HUES6 (cell line): ENCODE measurements at regions not wholly inside any gene's neighbourhood (a gene's known extent, or its start where the extent isn't known, plus 50 kb on each side); places are given as distances from the start of the nearest gene placed in this dataset.

Experiments
- H3K27ac ChIP-seq: 2 replicates; pipeline ENCODE4 v1.7.0; 2013; ENCODE audit warnings: low read depth, mild to moderate bottlenecking, low read length, inconsistent platforms
- H3K27me3 ChIP-seq: 2 replicates; pipeline ENCODE4 v1.6.1; 2013; ENCODE audit warnings: low read length; ENCODE audit not compliant: control insufficient read depth, insufficient read depth
- H3K36me3 ChIP-seq: 2 replicates; pipeline ENCODE4 v1.6.1; 2013; ENCODE audit warnings: low read length; ENCODE audit not compliant: control insufficient read depth, insufficient read depth
- H3K4me1 ChIP-seq: 2 replicates; pipeline ENCODE4 v1.6.1; 2013; ENCODE audit warnings: low read length; ENCODE audit not compliant: control insufficient read depth, insufficient read depth
- H3K4me3 ChIP-seq: 2 replicates; pipeline ENCODE4 v1.5.1; 2013; ENCODE audit warnings: low read depth, low read length
- H3K9ac ChIP-seq: one replicate; pipeline ENCODE4 v1.6.1; 2013; ENCODE audit warnings: mild to moderate bottlenecking, low read length
- H3K9me3 ChIP-seq: 2 replicates; pipeline ENCODE4 v1.6.1; 2013; ENCODE audit warnings: low read depth, low read length; ENCODE audit not compliant: control insufficient read depth, insufficient read depth

DNA sequence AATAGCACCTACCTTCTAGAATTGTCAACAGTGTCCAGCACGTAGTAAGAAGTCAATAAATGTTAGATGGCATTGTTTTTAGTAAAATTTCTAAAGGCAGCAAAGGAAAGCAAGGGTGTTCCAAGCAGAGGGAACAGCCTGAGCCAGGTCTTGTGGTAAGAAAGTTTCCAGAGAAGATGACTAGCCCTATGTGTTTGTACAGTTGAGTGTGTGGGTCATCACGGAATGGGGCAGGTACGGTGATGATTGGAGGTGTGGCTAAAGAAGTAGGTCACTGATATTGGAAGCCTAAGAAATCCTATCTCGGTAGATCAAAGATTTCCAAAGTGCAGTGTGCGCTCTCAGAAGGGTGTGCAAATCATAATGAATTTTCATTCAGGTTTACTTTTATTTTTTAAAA lies 94.2 kb upstream of the BCL6 start:
- Histone ChIP-seq H3K4me1 (peaks cover 10% of the 10 kb centered on the region; the same call in 1 of the 2 replicates), H3K27ac (no peak overlapping the region), H3K27me3 (no peaks in the 10 kb centered on the region), H3K9ac (no peak overlapping the region), H3K36me3 (0 out of 2 replicates have a peak, but pooled peaks cover 2% of the 10 kb centered on the region), H3K9me3 (no peaks in the 10 kb centered on the region), H3K4me3 (no peak overlapping the region)

DNA sequence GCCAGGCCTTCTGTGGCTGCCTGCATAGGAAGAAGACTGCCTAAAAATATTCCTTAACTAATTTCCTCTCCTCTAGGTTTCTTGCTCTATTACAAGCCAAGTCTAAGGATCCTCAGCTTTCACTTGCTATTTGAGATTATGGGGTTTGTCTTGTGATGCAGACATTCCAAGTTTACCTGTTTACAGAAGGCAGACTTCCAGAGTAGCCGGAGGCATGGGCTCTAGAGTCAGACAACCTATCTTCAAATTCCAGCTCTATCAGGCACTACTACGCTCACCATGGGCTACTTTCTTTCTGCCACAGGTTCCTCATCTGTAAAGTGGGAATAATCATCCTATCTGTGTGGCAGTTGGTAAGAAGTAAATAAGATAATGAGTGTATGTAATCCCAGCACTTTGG lies 95.6 kb upstream of the BCL6 start:
- no peak overlapping the region for H3K9ac ChIP-seq
- no peaks in the 10 kb centered on the region for H3K9me3 ChIP-seq
- H3K36me3 ChIP-seq: 0 out of 2 replicates have a peak, but pooled peaks cover 1% of the 10 kb centered on the region
- peaks cover 10% of the 10 kb centered on the region; the same call in 1 of the 2 replicates for H3K4me1 ChIP-seq
- no peak overlapping the region for H3K27ac ChIP-seq
- no peaks in the 10 kb centered on the region for H3K27me3 ChIP-seq
- H3K4me3 ChIP-seq: no peak overlapping the region

DNA sequence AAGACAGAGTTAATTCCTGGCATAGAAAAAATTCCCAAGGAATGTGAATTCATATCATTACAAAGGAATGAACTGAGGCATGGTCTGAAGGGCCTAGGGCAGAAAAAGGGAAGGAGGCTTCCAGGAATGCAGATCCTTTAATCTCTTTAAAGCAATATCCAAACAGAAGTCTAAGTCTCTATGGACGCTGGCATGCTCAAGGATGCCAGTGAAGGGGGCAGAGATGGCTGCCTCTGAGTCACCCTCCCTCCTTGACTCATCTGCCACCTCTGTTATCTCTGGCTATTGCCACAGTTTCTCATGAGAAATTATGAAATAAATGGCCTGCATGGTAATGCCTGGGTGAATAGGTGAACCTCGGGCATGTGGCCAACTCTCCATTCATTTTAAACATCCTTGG lies 96.3 kb upstream of the BCL6 start:
- H3K36me3 ChIP-seq: no peaks in the 10 kb centered on the region
- no peak overlapping the region for H3K27ac ChIP-seq
- peaks cover 10% of the 10 kb centered on the region; the same call in 1 of the 2 replicates for H3K4me1 ChIP-seq
- H3K4me3 ChIP-seq: no peak overlapping the region
- H3K27me3 ChIP-seq: no peaks in the 10 kb centered on the region
- H3K9me3 ChIP-seq: no peaks in the 10 kb centered on the region
- H3K9ac ChIP-seq: no peak overlapping the region

DNA sequence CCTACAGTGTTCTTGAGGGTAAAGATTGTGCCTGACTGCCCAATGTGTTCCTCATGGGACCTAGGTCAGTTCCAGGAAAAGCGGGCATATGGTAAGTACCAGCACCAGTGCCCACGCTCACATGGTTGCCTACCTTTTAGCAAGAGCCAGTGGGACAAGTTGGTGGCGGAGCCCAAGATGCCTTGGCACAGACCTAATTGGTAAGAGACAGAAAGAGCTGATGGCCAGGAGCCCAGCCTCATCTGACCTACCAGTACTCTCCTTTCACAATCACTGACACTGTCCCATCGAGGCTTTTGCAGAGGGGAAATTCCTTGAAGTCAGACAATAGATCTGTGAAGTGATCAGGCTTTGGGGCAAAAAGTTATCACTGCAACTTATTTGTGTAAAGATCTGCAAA lies 98.4 kb upstream of the BCL6 start:
- 0 out of 2 replicates have a peak, but pooled peaks cover 4% of the 10 kb centered on the region for H3K4me1 ChIP-seq
- no peak overlapping the region for H3K27ac ChIP-seq
- no peaks in the 10 kb centered on the region for H3K9me3 ChIP-seq
- no peaks in the 10 kb centered on the region for H3K27me3 ChIP-seq
- no peaks in the 10 kb centered on the region for H3K36me3 ChIP-seq
- H3K9ac ChIP-seq: no peak overlapping the region
- H3K4me3 ChIP-seq: no peak overlapping the region

DNA sequence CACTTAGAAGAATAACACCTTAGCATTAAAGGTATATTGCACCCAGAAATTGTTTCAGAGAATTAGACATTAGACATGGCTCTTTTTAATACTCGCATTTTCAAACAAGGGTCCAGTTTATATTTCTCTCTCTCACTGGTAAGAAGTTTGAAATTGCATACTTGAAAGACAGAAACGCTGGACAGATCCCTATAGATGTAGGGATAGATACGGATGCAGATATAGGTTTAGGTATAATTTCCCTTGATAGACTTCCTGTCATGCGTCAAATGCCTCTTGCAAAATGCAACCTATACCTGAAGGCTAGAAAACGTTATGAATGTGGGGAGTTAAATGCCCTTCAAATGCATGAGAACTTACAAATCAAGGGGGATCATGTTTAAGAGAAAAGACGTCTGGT lies 99.4 kb upstream of the BCL6 start:
- H3K36me3 ChIP-seq: no peaks in the 10 kb centered on the region
- no peaks in the 10 kb centered on the region for H3K27me3 ChIP-seq
- H3K9me3 ChIP-seq: no peaks in the 10 kb centered on the region
- H3K4me1 ChIP-seq: 0 out of 2 replicates have a peak, but pooled peaks cover 4% of the 10 kb centered on the region
- no peak overlapping the region for H3K27ac ChIP-seq
- no peak overlapping the region for H3K9ac ChIP-seq
- H3K4me3 ChIP-seq: no peak overlapping the region

DNA sequence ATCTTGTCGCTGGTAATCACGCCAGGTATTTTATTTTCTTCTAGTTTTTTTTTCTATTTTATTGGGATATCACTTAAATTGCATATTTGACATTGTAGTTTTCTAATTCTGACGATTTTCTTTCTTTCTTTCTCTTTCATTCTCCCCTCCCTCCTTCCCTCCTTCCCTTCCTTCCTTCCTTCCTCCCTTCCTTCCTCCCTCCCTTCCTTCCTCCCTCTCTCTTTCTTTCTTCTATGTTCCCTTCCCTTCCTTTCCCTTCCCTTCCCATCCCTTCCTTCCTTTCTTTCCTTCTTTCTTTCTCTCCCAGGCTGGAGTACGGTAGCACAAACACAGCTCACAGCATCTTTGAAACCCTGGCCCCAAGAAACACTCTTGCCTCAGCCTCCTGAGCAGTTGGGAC lies 100.6 kb upstream of the BCL6 start:
- Histone ChIP-seq H3K4me1 (0 out of 2 replicates have a peak, but pooled peaks cover 2% of the 10 kb centered on the region), H3K4me3 (no peak overlapping the region), H3K9me3 (0 out of 2 replicates have a peak, but pooled peaks cover 2% of the 10 kb centered on the region), H3K36me3 (no peaks in the 10 kb centered on the region), H3K9ac (no peak overlapping the region), H3K27ac (no peak overlapping the region), H3K27me3 (no peaks in the 10 kb centered on the region)

DNA sequence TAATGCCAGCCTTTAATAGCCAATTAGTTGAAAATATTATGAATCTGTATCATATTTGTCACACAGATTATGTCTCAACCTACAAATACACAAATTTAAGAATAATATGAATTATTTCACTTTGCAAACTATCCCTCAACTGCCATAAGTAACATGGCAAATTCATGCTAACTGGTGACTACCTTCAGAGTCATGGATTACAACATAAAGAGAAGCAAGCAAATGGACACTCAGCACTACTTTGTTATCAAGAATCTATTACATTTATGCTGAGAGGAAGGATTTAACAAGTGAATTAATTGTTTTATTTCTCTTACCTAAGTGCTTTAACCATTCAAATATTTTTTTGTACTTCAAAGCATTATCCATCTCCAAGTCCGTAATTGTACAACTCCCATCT lies 103.1 kb upstream of the BCL6 start:
- Histone ChIP-seq H3K36me3 (no peaks in the 10 kb centered on the region), H3K27me3 (no peaks in the 10 kb centered on the region), H3K9ac (no peak overlapping the region), H3K4me3 (no peak overlapping the region), H3K4me1 (no peaks in the 10 kb centered on the region), H3K9me3 (peaks cover 20% of the 10 kb centered on the region), H3K27ac (no peak overlapping the region)

DNA sequence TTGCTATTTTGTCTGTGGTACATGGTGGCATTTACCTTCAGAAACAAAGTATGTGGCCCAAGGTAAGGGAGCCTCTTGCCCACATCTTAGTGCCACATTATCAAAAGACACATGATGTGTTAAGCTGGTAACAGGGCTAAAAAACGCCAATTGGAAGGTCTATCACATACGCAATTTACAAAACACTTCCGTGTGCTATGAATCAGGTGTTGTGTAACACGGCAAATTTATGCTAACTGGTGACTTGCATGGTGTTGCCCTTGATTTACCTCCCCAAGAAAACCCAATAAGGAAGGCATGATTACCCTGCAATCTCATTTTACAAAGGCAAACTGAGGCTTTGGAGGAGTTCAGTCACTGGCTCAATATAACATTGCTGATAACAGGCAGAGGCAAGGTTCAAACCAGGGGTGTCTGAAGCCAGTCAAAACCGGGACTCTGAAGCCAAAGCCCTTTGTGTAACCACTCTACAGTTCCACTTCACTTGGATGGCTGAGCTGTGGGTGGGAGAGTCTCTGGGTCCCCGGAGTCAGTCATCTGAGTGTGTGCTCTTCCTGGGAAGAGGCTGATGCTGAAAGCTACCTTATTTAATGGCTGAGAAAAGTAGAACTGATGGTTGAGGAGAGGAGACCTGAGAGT lies 103.9 kb upstream of the BCL6 start:
- Histone ChIP-seq H3K27me3 (no peaks in the 10 kb centered on the region), H3K9ac (no peak overlapping the region), H3K9me3 (peaks cover 23% of the 10 kb centered on the region), H3K4me3 (no peak overlapping the region), H3K4me1 (no peaks in the 10 kb centered on the region), H3K36me3 (no peaks in the 10 kb centered on the region), H3K27ac (no peak overlapping the region)

DNA sequence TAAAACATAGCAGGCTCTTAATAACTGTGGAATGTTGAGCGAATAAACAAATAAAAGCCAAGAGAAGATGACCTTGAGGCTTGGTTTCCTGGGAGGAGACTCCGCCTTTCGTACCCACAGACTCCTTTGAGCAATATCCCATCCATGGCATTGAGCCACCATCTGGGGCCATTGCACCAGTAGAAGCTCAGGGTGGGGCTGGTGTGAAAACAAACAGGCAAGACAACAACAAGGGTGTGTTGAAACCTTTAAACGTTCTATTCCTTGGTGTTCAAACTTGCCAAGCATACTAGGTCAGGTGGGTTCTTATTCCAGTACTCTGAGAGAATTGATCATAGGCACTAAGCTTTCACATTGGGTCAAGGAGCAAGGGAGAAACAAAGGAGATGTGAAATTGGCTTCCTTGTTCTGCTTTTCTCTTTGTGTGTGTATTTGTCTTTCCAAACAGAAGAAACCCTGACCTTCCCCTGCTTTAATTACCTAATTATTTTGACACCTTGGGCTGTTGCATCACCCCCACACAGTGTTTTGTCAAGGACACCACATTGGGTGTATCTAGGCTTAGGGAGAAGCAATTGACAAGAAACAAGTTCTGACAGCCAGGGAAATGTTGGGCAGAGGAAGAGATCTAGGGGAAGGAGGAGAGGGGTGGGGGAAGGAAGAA lies 105.1 kb upstream of the BCL6 start:
- peaks cover 23% of the 10 kb centered on the region for H3K9me3 ChIP-seq
- no peak overlapping the region for H3K4me3 ChIP-seq
- H3K27me3 ChIP-seq: no peaks in the 10 kb centered on the region
- no peaks in the 10 kb centered on the region for H3K36me3 ChIP-seq
- no peak overlapping the region for H3K27ac ChIP-seq
- no peak overlapping the region for H3K9ac ChIP-seq
- no peaks in the 10 kb centered on the region for H3K4me1 ChIP-seq

DNA sequence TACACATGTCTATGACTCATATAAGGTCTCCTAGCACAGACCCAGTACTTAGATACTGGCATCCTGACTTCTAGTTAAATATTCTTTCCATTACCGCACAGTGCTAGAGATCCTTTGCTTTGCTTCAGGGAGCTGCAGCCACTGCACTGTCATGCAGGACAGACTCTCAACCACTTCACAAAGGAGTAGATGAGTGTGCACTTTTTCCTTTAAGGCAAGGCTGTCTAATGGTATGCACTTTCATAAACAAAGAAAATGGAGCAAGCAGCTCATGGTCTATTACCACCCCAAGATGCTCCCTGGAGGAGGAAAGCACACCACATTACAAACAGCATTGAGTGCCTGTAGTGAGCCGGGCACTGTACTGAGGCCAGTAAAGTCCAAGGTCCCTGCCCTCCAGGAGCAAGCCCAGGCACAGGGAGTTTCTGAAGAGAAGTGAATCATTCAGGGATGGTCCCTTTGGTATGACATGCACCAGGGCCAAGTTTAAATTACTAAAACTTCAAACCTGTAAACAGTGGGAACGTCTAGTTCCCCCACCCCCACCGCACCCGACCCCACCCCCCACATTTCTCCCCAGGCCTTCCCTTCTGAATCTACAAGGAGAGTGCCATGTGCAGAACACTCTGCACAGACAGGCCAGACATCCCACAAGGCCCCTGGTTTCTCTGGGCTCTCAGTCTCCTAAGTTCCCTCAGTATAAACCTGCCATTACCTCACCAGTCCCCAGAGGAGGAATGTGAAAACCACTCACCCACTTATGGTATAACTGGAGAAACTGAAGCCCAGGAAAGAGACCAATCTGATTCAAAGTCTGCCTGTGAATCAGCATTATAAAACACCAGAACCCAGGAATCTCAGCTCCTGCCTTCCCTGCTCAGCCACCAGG lies 107.8 kb upstream of the BCL6 start:
- Histone ChIP-seq H3K4me3 (no peak overlapping the region), H3K36me3 (no peaks in the 10 kb centered on the region), H3K27me3 (no peaks in the 10 kb centered on the region), H3K9ac (no peak overlapping the region), H3K9me3 (peaks cover 23% of the 10 kb centered on the region), H3K27ac (no peak overlapping the region), H3K4me1 (no peaks in the 10 kb centered on the region)

DNA sequence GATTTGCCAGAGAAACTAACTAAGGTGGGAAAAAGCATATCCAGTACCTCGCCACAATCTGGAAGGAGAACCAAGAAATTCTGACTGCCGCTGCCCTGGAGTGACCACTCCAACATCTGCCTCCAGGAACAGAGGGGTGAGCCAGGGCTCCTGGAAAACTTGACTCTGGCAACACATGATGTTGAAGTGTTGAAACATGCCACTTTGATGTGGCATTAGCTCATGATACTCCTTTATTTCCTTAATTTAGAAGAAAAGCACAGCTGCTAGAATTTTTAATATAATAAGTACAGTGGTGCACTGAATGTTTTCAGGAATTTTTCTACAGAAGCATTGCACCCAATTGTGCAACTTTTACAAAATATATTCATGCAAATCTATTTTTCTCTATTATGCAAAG lies 109.9 kb upstream of the BCL6 start:
- Histone ChIP-seq H3K27me3 (no peaks in the 10 kb centered on the region), H3K4me1 (no peaks in the 10 kb centered on the region), H3K27ac (no peak overlapping the region), H3K9ac (no peak overlapping the region), H3K9me3 (peaks cover 23% of the 10 kb centered on the region), H3K4me3 (no peak overlapping the region), H3K36me3 (no peaks in the 10 kb centered on the region)
